Loucy (cell line): ENCODE measurements at regions not wholly inside any gene's neighbourhood (a gene's known extent, or its start where the extent isn't known, plus 50 kb on each side); places are given as distances from the start of the nearest gene placed in this dataset.
A peak's percentile ranks its signal among the peaks of the same experiment; 100 is the strongest.

Experiments used
- H2AFZ ChIP-seq: fragments of 200-600 bp; sonication (generic); 2 replicates; pipeline ENCODE4 v1.6.0; 2016; ENCODE audit warnings: antibody characterized with exemption, mild to moderate bottlenecking, low read length, moderate library complexity
- H3F3A ChIP-seq: fragments of 200-600 bp; 2 replicates; pipeline ENCODE4 v1.6.0; 2016; ENCODE audit warnings: antibody characterized with exemption, low read depth, mild to moderate bottlenecking
- H3K27me3 ChIP-seq: fragments of 200-600 bp; sonication (generic); 2 replicates; pipeline ENCODE4 v1.6.1; 2014; ENCODE audit warnings: low read length, mild to moderate bottlenecking; ENCODE audit not compliant: insufficient read depth, poor library complexity, severe bottlenecking
- H3K36me3 ChIP-seq: fragments of 200-600 bp; sonication (generic); 2 replicates; pipeline ENCODE4 v1.6.1; 2016; ENCODE audit warnings: low read length; ENCODE audit not compliant: insufficient read depth
- H3K4me1 ChIP-seq: fragments of 200-600 bp; sonication (generic); 2 replicates; pipeline ENCODE4 v1.5.1; 2014; ENCODE audit warnings: low read length, mild to moderate bottlenecking; ENCODE audit not compliant: insufficient read depth, poor library complexity, severe bottlenecking
- H3K4me2 ChIP-seq: fragments of 200-600 bp; sonication (generic); 2 replicates; pipeline ENCODE4 v1.6.0; 2014; ENCODE audit warnings: antibody characterized with exemption, low read length, low read depth, mild to moderate bottlenecking; ENCODE audit not compliant: poor library complexity, severe bottlenecking
- H3K4me3 ChIP-seq: fragments of 200-600 bp; sonication (generic); 2 replicates; pipeline ENCODE4 v1.5.1; 2014; ENCODE audit warnings: low read length, mild to moderate bottlenecking, mixed read lengths; ENCODE audit not compliant: poor library complexity, severe bottlenecking
- H3K79me2 ChIP-seq: fragments of 200-600 bp; sonication (generic); 2 replicates; pipeline ENCODE4 v1.6.1; 2014; ENCODE audit warnings: low read length; ENCODE audit not compliant: insufficient read depth
- H3K9ac ChIP-seq: fragments of 200-600 bp; sonication (generic); 2 replicates; pipeline ENCODE4 v1.6.0; 2014; ENCODE audit warnings: mild to moderate bottlenecking, low read depth, low read length, moderate library complexity; ENCODE audit not compliant: poor library complexity, severe bottlenecking
- H3K9me2 ChIP-seq: fragments of 200-600 bp; sonication (generic); replicated peaks from 2 replicates; pipeline ENCODE4 v1.6.1; 2016; ENCODE audit warnings: low read depth, low read length, mixed read lengths
- H3K9me3 ChIP-seq: fragments of 200-600 bp; sonication (generic); 2 replicates; pipeline ENCODE4 v1.6.1; 2014; ENCODE audit warnings: mild to moderate bottlenecking, antibody characterized with exemption, low read length, low read depth; ENCODE audit not compliant: insufficient read depth
- H4K20me1 ChIP-seq: fragments of 200-600 bp; sonication (generic); 2 replicates; pipeline ENCODE4 v1.6.0; 2014; ENCODE audit warnings: antibody characterized with exemption, low read length, mild to moderate bottlenecking; ENCODE audit not compliant: insufficient read depth, poor library complexity, severe bottlenecking
- EZH2phosphoT487 ChIP-seq: fragments of 200-600 bp; IDR thresholded peaks from 2 replicates; pipeline ENCODE4 v1.6.1; 2018; ENCODE audit warnings: antibody characterized with exemption, mild to moderate bottlenecking, moderate library complexity, borderline replicate concordance
- TF ChIP-seq, protein P1 (sequence below): fragments of 200-600 bp; sonication (generic); conservative IDR thresholded peaks from 2 replicates; pipeline ENCODE4 v1.5.1; 2014; ENCODE audit warnings: mild to moderate bottlenecking, antibody characterized with exemption, low read length

DNA sequence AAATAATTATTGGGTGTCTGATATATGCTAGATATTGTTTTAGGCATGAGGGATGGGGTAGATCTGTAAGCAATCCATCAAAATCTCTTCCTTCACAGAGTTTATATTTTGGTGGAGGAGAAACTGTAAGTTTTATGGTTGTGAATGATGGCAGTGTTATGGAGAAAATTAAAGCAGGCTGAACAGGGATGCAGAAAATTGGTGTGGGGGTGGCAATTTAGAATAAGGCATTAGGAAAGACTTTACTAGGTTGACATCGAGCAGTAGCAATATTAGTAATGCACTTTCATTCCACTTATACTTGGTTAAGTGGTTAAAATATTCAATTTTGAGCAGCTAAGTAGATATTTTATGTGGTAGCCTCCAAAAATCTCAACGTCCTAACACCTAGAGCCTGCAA, 261.1 kb upstream of the SNX7 start:
- Histone ChIP-seq H2AFZ (no peak overlapping the region), H3K27me3 (no peaks in the 10 kb centered on the region), H3K4me2 (no peak overlapping the region), H3K36me3 (no peaks in the 10 kb centered on the region), H3F3A (peaks cover 7% of the 10 kb centered on the region; the same call in 1 of the 2 replicates), H3K4me3 (no peak overlapping the region), H3K79me2 (no peaks in the 10 kb centered on the region), H4K20me1 (no peaks in the 10 kb centered on the region), H3K9me3 (no peaks in the 10 kb centered on the region), H3K9ac (no peak overlapping the region), H3K9me2 (no peaks in the 10 kb centered on the region), H3K4me1 (peaks cover 63% of the 10 kb centered on the region)
- TF ChIP-seq EZH2phosphoT487 = no peak
- TF ChIP-seq, protein P1, sequence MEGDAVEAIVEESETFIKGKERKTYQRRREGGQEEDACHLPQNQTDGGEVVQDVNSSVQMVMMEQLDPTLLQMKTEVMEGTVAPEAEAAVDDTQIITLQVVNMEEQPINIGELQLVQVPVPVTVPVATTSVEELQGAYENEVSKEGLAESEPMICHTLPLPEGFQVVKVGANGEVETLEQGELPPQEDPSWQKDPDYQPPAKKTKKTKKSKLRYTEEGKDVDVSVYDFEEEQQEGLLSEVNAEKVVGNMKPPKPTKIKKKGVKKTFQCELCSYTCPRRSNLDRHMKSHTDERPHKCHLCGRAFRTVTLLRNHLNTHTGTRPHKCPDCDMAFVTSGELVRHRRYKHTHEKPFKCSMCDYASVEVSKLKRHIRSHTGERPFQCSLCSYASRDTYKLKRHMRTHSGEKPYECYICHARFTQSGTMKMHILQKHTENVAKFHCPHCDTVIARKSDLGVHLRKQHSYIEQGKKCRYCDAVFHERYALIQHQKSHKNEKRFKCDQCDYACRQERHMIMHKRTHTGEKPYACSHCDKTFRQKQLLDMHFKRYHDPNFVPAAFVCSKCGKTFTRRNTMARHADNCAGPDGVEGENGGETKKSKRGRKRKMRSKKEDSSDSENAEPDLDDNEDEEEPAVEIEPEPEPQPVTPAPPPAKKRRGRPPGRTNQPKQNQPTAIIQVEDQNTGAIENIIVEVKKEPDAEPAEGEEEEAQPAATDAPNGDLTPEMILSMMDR = no peak

DNA sequence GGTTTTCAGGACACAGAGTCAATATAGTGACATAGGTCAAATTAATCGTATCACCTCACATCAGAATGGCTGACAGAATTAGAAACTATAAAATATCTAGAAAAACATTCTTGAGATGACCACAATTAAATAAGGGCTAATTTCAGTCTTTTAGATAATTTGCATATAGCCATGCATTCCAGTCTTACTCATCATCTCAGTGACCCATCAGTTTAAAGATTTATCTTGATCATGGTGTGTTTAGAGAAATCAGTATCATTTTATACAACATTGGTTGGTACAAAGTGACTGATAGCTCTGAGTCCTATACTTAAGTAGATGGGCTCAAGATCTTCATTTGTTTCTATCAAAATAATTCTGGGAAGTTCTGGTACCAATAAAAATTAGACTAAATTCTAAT, 262.3 kb upstream of the SNX7 start:
- Histone ChIP-seq H4K20me1 (no peaks in the 10 kb centered on the region), H3F3A (peaks cover 7% of the 10 kb centered on the region; the same call in 1 of the 2 replicates), H3K9me2 (no peaks in the 10 kb centered on the region), H3K79me2 (no peaks in the 10 kb centered on the region), H2AFZ (peak overlapping the region; percentile 64; the same call in 1 of the 2 replicates), H3K9ac (peak overlapping the region; percentile 55), H3K36me3 (no peaks in the 10 kb centered on the region), H3K4me3 (no peak overlapping the region), H3K4me2 (peak overlapping the region; percentile 56), H3K27me3 (no peaks in the 10 kb centered on the region), H3K9me3 (no peaks in the 10 kb centered on the region), H3K4me1 (peaks cover 51% of the 10 kb centered on the region)
- TF ChIP-seq, protein P1 = no peak
- no peak for TF ChIP-seq EZH2phosphoT487

DNA sequence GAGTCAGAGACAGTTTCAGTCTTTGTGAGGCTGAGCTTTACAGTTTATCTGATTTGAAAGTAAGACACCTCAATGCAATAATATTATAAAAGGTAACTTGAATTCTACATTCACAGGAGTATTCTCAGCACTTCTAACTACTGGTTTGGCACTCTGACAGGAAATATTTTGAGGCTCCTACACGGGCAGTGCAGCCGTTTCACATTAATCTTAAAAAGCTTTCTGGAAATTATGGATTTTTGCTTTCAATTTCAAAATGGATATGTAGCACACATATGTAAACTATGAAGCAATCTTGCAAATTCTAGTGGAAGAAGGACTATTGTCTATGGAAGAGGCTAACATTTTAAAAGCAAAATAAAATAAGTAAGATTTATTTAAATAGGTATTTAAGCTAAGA, 262.9 kb upstream of the SNX7 start:
- TF ChIP-seq, protein P1 = no peak
- no peak for TF ChIP-seq EZH2phosphoT487
- H3K4me1 ChIP-seq = peaks cover 51% of the 10 kb centered on the region
- peak overlapping the region; percentile 56 for H3K4me2 ChIP-seq
- no peaks in the 10 kb centered on the region for H3K9me3 ChIP-seq
- no peaks in the 10 kb centered on the region for H3K9me2 ChIP-seq
- H3F3A ChIP-seq = peaks cover 7% of the 10 kb centered on the region; the same call in 1 of the 2 replicates
- peak overlapping the region; percentile 34 for H3K4me3 ChIP-seq
- no peaks in the 10 kb centered on the region for H3K36me3 ChIP-seq
- H2AFZ ChIP-seq = peak overlapping the region; percentile 64
- H4K20me1 ChIP-seq = no peaks in the 10 kb centered on the region
- H3K79me2 ChIP-seq = no peaks in the 10 kb centered on the region
- H3K27me3 ChIP-seq = no peaks in the 10 kb centered on the region
- H3K9ac ChIP-seq = peak overlapping the region; percentile 55
